B cell (primary cell): ENCODE measurements at regions not wholly inside any gene's neighbourhood (a gene's known extent, or its start where the extent isn't known, plus 50 kb on each side); places are given as distances from the start of the nearest gene placed in this dataset.

Experiments
- ATAC-seq: fragments of 200-7000 bp; cut with Tn5 transposase; one replicate; pipeline ENCODE4 v1.10.0; 2021; ENCODE audit warnings: low read depth, mild to moderate bottlenecking, moderate number of reproducible peaks, moderate library complexity
- CTCF ChIA-PET: fragments of 350-600 bp; sonication (Branson Sonifier 250); formaldehyde crosslinking; loops from one replicate; lab custom pipeline; 2021; ENCODE audit warnings: antibody characterized with exemption, inconsistent platforms; lab: Charles Lee
- POLR2A ChIA-PET: fragments of 350-600 bp; sonication (Branson Sonifier 250); formaldehyde crosslinking; loops from one replicate; lab custom pipeline; 2021; ENCODE audit warnings: antibody characterized with exemption; lab: Charles Lee
- DNase-seq: peaks from one replicate; pipeline ENCODE4 v3.0.0; 2013
- H2AFZ ChIP-seq: 2 replicates; pipeline ENCODE4 v1.6.1; 2012; ENCODE audit warnings: mild to moderate bottlenecking, low read depth, low read length; ENCODE audit not compliant: insufficient read depth, poor library complexity, severe bottlenecking
- H3K27ac ChIP-seq, 2 donors: 1 replicate in 1 of 2; 2 replicates in 1 of 2; pipeline ENCODE4 v1.5.1; 2012 to 2013; ENCODE audit warnings: low read length in 2 of 2, mild to moderate bottlenecking in 2 of 2, moderate library complexity in 1 of 2
- H3K27me3 ChIP-seq, 4 experiments: fragments of 200-600 bp in 1 of 4; sonication (generic) in 1 of 4; replicated peaks in 1 of 4; 1 replicate in 2 of 4; 2 replicates in 2 of 4; pipeline versions ENCODE4 v1.6.1 to v1.7.0; 2013 to 2016; ENCODE audit warnings: low read length in 3 of 4, mild to moderate bottlenecking in 2 of 4, mixed read lengths in 1 of 4, moderate library complexity in 1 of 4; ENCODE audit not compliant: insufficient read depth in 4 of 4, control insufficient read depth in 3 of 4; ENCODE audit errors: control extremely low read depth in 1 of 4
- H3K36me3 ChIP-seq, 2 experiments: replicated peaks in 1 of 2; 1 replicate in 1 of 2; 2 replicates in 1 of 2; pipeline versions ENCODE4 v1.6.1 to v1.7.1; 2013; ENCODE audit warnings: low read length in 1 of 2; ENCODE audit not compliant: insufficient read depth in 2 of 2, control insufficient read depth in 1 of 2; ENCODE audit errors: control extremely low read depth in 1 of 2, extremely low read depth in 1 of 2
- H3K4me1 ChIP-seq, 2 donors: fragments of 200-600 bp in 1 of 2; sonication (generic) in 1 of 2; 1 replicate in 1 of 2; 2 replicates in 1 of 2; pipeline versions ENCODE4 v1.5.1 to v1.6.1; 2013 to 2017; ENCODE audit warnings: low read length in 2 of 2; ENCODE audit not compliant: control insufficient read depth in 2 of 2, insufficient read depth in 2 of 2
- H3K4me2 ChIP-seq: replicated peaks from 2 replicates; pipeline ENCODE3; 2012; ENCODE audit warnings: mild to moderate bottlenecking, low read depth, low read length; ENCODE audit not compliant: poor library complexity, severe bottlenecking
- H3K4me3 ChIP-seq, 5 experiments: fragments of 200-600 bp in 1 of 5; sonication (generic) in 1 of 5; 1 replicate in 3 of 5; 2 replicates in 2 of 5; pipeline versions ENCODE4 v1.5.1 to v1.7.0; 2011 to 2016; ENCODE audit warnings: low read length in 4 of 5, mild to moderate bottlenecking in 4 of 5, low read depth in 2 of 5, control low read depth in 1 of 5, moderate library complexity in 1 of 5; ENCODE audit not compliant: insufficient read depth in 1 of 5; ENCODE audit errors: control extremely low read depth in 1 of 5, extremely low read depth in 1 of 5
- H3K79me2 ChIP-seq: fragments of 200-600 bp; sonication (generic); one replicate; pipeline ENCODE4 v1.6.0; 2016; ENCODE audit warnings: low read length; ENCODE audit not compliant: control insufficient read depth, insufficient read depth
- H3K9ac ChIP-seq: fragments of 200-600 bp; sonication (generic); 2 replicates; pipeline ENCODE4 v1.6.1; 2017; ENCODE audit warnings: mild to moderate bottlenecking, low read length, moderate library complexity
- H3K9me3 ChIP-seq, 3 donors: one replicate each; pipeline versions ENCODE4 v1.6.1 to v1.7.1; 2013; ENCODE audit warnings: low read length in 2 of 3; ENCODE audit not compliant: control insufficient read depth in 2 of 3, insufficient read depth in 1 of 3; ENCODE audit errors: control extremely low read depth in 1 of 3
- H4K20me1 ChIP-seq: 2 replicates; pipeline ENCODE4 v1.6.0; 2012; ENCODE audit warnings: mild to moderate bottlenecking, low read length; ENCODE audit not compliant: insufficient read depth, control insufficient read depth, poor library complexity, severe bottlenecking
- H3K27ac Mint-ChIP-seq: one replicate; pipeline ENCODE4 v1.8.0; 2021; ENCODE audit warnings: mixed read lengths
- H3K27me3 Mint-ChIP-seq: one replicate; pipeline ENCODE4 v1.8.0; 2021; ENCODE audit warnings: mixed read lengths
- H3K4me1 Mint-ChIP-seq: one replicate; pipeline ENCODE4 v1.8.0; 2021; ENCODE audit warnings: mixed read lengths
- H3K4me3 Mint-ChIP-seq: one replicate; pipeline ENCODE4 v1.8.0; 2021; ENCODE audit warnings: mixed read lengths
- H3K9me3 Mint-ChIP-seq: one replicate; pipeline ENCODE4 v1.8.0; 2022; ENCODE audit warnings: mixed read lengths; ENCODE audit not compliant: insufficient read depth
- EZH2 ChIP-seq: IDR thresholded peaks from 2 replicates; pipeline ENCODE4 v1.6.1; 2012; ENCODE audit warnings: borderline replicate concordance, low read depth, mild to moderate bottlenecking, moderate library complexity, low read length; ENCODE audit not compliant: insufficient read depth, poor library complexity, severe bottlenecking
- WGBS: methylation state at CpG from one replicate; pipeline ENCODE4 v1.1.5; 2013; ENCODE audit warnings: missing lambda C conversion rate; ENCODE audit not compliant: insufficient coverage; 5-methylcytosine and 5-hydroxymethylcytosine counted together
- intact Hi-C: fragments of 100-400 bp; cut with micrococcal nuclease; formaldehyde crosslinking; loops from one replicate; pipeline ENCODE4 v1.10.0; 2022
- TF ChIP-seq, protein P1 (sequence below): fragments of 200-600 bp; IDR thresholded peaks from one replicate; pipeline ENCODE4 v1.8.0; 2022; ENCODE audit warnings: antibody characterized with exemption, mild to moderate bottlenecking

GRCh38 chr7:114784746-114785145, 137.1 kb upstream of the MDFIC start:
- no peak for ATAC-seq
- no CpG with 5 or more reads among the region's 1 CpG for WGBS
- Histone ChIP-seq H3K36me3 (no peaks in the 10 kb centered on the region), H3K27me3 (no peaks in the 10 kb centered on the region), H3K4me2 (no peak overlapping the region), H3K9me3 (no peaks in the 10 kb centered on the region), H3K27ac (no peak overlapping the region), H3K4me1 (no peaks in the 10 kb centered on the region), H3K9ac (no peak overlapping the region), H4K20me1 (no peaks in the 10 kb centered on the region), H3K79me2 (no peaks in the 10 kb centered on the region), H2AFZ (no peak overlapping the region), H3K4me3 (no peak overlapping the region)
- no peak for DNase-seq
- Mint-ChIP-seq H3K27me3 (peaks cover 2% of the 10 kb centered on the region), H3K4me1 (no peaks in the 10 kb centered on the region), H3K9me3 (no peaks in the 10 kb centered on the region), H3K4me3 (no peak overlapping the region), H3K27ac (no peak overlapping the region)
- POLR2A ChIA-PET = no interaction called here
- intact Hi-C loops = no loop called here
- TF ChIP-seq, protein P1, sequence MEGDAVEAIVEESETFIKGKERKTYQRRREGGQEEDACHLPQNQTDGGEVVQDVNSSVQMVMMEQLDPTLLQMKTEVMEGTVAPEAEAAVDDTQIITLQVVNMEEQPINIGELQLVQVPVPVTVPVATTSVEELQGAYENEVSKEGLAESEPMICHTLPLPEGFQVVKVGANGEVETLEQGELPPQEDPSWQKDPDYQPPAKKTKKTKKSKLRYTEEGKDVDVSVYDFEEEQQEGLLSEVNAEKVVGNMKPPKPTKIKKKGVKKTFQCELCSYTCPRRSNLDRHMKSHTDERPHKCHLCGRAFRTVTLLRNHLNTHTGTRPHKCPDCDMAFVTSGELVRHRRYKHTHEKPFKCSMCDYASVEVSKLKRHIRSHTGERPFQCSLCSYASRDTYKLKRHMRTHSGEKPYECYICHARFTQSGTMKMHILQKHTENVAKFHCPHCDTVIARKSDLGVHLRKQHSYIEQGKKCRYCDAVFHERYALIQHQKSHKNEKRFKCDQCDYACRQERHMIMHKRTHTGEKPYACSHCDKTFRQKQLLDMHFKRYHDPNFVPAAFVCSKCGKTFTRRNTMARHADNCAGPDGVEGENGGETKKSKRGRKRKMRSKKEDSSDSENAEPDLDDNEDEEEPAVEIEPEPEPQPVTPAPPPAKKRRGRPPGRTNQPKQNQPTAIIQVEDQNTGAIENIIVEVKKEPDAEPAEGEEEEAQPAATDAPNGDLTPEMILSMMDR = no peak
- no peak for TF ChIP-seq EZH2
- CTCF ChIA-PET = no interaction called here

DNA sequence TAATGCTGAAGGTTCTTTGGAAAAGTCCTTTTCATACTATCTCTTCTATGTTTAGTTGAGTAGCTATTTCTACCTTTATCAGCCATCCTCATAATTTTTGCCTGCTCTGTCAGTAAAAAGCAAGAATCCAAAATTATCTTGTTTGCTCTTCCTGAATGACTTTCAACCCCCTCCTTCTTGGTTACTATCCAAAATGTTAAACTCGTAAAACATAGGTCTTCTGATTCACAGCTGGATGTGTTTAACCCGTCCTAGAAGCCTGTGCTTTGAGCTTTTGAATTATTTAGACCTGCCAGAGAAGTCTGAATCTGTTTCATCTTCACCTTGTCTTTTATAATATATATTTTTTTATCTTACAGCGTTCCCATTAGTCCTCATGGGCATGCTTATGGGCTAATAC, 136.4 kb upstream of the MDFIC start:
- CTCF ChIA-PET = no interaction called here
- H3K27me3 Mint-ChIP-seq = peaks cover 2% of the 10 kb centered on the region
- H3K4me3 Mint-ChIP-seq = no peak overlapping the region

More for the DNA sequence above, 136.4 kb upstream of the MDFIC start:
- Histone ChIP-seq H3K36me3 (no peaks in the 10 kb centered on the region), H3K4me1 (no peaks in the 10 kb centered on the region), H3K27me3 (no peaks in the 10 kb centered on the region), H3K4me2 (no peak overlapping the region), H3K9me3 (no peaks in the 10 kb centered on the region), H3K9ac (no peak overlapping the region), H3K4me3 (no peak overlapping the region), H4K20me1 (no peaks in the 10 kb centered on the region), H2AFZ (no peak overlapping the region), H3K79me2 (no peaks in the 10 kb centered on the region), H3K27ac (no peak overlapping the region)
- DNase-seq (no peak), ATAC-seq (no peak)
- Mint-ChIP-seq H3K27ac (no peak overlapping the region), H3K9me3 (no peaks in the 10 kb centered on the region), H3K4me1 (no peaks in the 10 kb centered on the region)
- WGBS = 83% methylated on average over 1 of the region's 3 CpGs
- POLR2A ChIA-PET = no interaction called here
- intact Hi-C loops = no loop called here
- TF ChIP-seq, protein P1 = no peak
- no peak for TF ChIP-seq EZH2
